Spleen (tissue), 11 donors: ENCODE measurements at regions not wholly inside any gene's neighbourhood (a gene's known extent, or its start where the extent isn't known, plus 50 kb on each side); places are given as distances from the start of the nearest gene placed in this dataset.

ENCODE experiments used
- DNase-seq: peaks from one replicate; pipeline ENCODE4 v3.0.0-alpha.2; 2020
- H3K27ac ChIP-seq, 8 donors: fragments of 200-600 bp; sonication (generic) in 7 of 8; 1 replicate in 4 of 8; 2 replicates in 4 of 8; pipeline versions ENCODE4 v1.5.0 to v1.8.0; 2016 to 2021; ENCODE audit warnings: inconsistent platforms in 4 of 8, mild to moderate bottlenecking in 4 of 8, moderate library complexity in 1 of 8
- H3K27me3 ChIP-seq, 7 donors: fragments of 200-600 bp; sonication (generic) in 6 of 7; replicated peaks in 1 of 7; 1 replicate in 4 of 7; 2 replicates in 3 of 7; pipeline versions ENCODE4 v1.5.0 to v1.8.0; 2016 to 2021; ENCODE audit warnings: inconsistent platforms in 3 of 7, mild to moderate bottlenecking in 1 of 7
- H3K36me3 ChIP-seq, 6 donors: fragments of 200-600 bp; sonication (generic) in 5 of 6; 1 replicate in 4 of 6; 2 replicates in 2 of 6; pipeline versions ENCODE4 v1.5.0 to v1.8.0; 2016 to 2021; ENCODE audit warnings: inconsistent platforms in 2 of 6
- H3K4me1 ChIP-seq, 6 donors: fragments of 200-600 bp; sonication (generic) in 5 of 6; 1 replicate in 3 of 6; 2 replicates in 3 of 6; pipeline versions ENCODE4 v1.5.0 to v1.8.0; 2016 to 2021; ENCODE audit warnings: inconsistent platforms in 3 of 6
- H3K4me3 ChIP-seq, 8 donors: fragments of 200-600 bp; sonication (generic) in 7 of 8; 1 replicate in 4 of 8; 2 replicates in 4 of 8; pipeline versions ENCODE4 v1.5.0 to v1.8.0; 2016 to 2021; ENCODE audit warnings: inconsistent platforms in 4 of 8, mild to moderate bottlenecking in 4 of 8, moderate library complexity in 2 of 8
- H3K9me3 ChIP-seq, 8 donors: fragments of 200-600 bp; sonication (generic) in 7 of 8; 1 replicate in 4 of 8; 2 replicates in 4 of 8; pipeline versions ENCODE4 v1.5.0 to v1.8.0; 2016 to 2021; ENCODE audit warnings: inconsistent platforms in 4 of 8
- POLR2A ChIP-seq, 3 donors: fragments of 450-650 bp; IDR thresholded peaks; one replicate each; pipeline ENCODE4 v1.5.1; 2017; ENCODE audit warnings: antibody characterized with exemption in 3 of 3, mild to moderate bottlenecking in 1 of 3
- POLR2AphosphoS5 ChIP-seq, 3 donors: sonication (generic); formaldehyde crosslinking; IDR thresholded peaks; one replicate each; pipeline ENCODE4 v1.5.1; 2017; ENCODE audit warnings: antibody characterized with exemption in 3 of 3
- WGBS, 5 donors: extraction: QIAGEN DNeasy Blood & Tissue Kit in 3 of 5; methylation state at CpG; one replicate each; pipeline versions ENCODE4 v1.1.5 to v1.1.7; 2013 to 2018; 5-methylcytosine and 5-hydroxymethylcytosine counted together
- intact Hi-C: fragments of 100-400 bp; cut with DNase I; formaldehyde crosslinking; loops from one replicate; pipeline ENCODE4 v1.15.0; 2023; ENCODE audit warnings: low total_unique reads
- TF ChIP-seq, protein P1 (sequence below), 11 experiments: fragments of 200-600 bp in 7 of 11; fragments of 450-650 bp in 4 of 11; sonication (generic) in 4 of 11; IDR thresholded peaks in 8 of 11; conservative IDR thresholded peaks in 3 of 11; 1 replicate in 7 of 11; 2 replicates in 4 of 11; pipeline versions ENCODE4 v1.4.0 to v1.8.0; 2016 to 2021; ENCODE audit warnings: antibody characterized with exemption in 11 of 11, inconsistent platforms in 4 of 11, mild to moderate bottlenecking in 1 of 11
- donor health status: healthy with polysubstance abuse.
- donor health status: DM: no; HTN: no; CAD: no; lungs with moderate emphysema.
- donor health status: DM: no; HTN: no; CAD: no.
- donor health status: Bipolar disorder and iron deficiency.
- donor health status: healthy.
- donor health status: DM: no; HTN: no; CAD: no.
- donor health status: DM: yes; HTN: yes; CAD: no.

- Histone ChIP-seq H3K27ac (peak overlapping the region in 1 of 8 donors; percentile 82), H3K36me3 (no peaks in the 10 kb centered on the region), H3K4me1 (peaks cover 0 to 52% (median 34%) of the 10 kb centered on the region in 6 donors), H3K9me3 (peaks cover 0 to 22% (median 0%) of the 10 kb centered on the region in 8 donors), H3K27me3 (no peaks in the 10 kb centered on the region), H3K4me3 (no peak overlapping the region)
- DNase-seq = no peak
- TF ChIP-seq POLR2A (IDR thresholded peaks at IDR 0.05) = no peak
- TF ChIP-seq, protein P1, sequence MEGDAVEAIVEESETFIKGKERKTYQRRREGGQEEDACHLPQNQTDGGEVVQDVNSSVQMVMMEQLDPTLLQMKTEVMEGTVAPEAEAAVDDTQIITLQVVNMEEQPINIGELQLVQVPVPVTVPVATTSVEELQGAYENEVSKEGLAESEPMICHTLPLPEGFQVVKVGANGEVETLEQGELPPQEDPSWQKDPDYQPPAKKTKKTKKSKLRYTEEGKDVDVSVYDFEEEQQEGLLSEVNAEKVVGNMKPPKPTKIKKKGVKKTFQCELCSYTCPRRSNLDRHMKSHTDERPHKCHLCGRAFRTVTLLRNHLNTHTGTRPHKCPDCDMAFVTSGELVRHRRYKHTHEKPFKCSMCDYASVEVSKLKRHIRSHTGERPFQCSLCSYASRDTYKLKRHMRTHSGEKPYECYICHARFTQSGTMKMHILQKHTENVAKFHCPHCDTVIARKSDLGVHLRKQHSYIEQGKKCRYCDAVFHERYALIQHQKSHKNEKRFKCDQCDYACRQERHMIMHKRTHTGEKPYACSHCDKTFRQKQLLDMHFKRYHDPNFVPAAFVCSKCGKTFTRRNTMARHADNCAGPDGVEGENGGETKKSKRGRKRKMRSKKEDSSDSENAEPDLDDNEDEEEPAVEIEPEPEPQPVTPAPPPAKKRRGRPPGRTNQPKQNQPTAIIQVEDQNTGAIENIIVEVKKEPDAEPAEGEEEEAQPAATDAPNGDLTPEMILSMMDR (IDR thresholded peaks at IDR 0.05 in 8 of 11, conservative IDR thresholded peaks at IDR 0.05 in 3 of 11) = no peak
- TF ChIP-seq POLR2AphosphoS5 (IDR thresholded peaks at IDR 0.05) = no peak
- WGBS, 5 donors = 84 to 92% (median 90%) methylated on average over 12 of the region's 12 CpGs
- intact Hi-C loops = loop anchor here (10.0 kb wide), 1 partner anchor 298 kb away; the partner anchor contains the start of gene KLF6
These were observed 298.5 kb downstream of the KLF6 start for GRCh38 chr10:3486346-3487065.

DNA sequence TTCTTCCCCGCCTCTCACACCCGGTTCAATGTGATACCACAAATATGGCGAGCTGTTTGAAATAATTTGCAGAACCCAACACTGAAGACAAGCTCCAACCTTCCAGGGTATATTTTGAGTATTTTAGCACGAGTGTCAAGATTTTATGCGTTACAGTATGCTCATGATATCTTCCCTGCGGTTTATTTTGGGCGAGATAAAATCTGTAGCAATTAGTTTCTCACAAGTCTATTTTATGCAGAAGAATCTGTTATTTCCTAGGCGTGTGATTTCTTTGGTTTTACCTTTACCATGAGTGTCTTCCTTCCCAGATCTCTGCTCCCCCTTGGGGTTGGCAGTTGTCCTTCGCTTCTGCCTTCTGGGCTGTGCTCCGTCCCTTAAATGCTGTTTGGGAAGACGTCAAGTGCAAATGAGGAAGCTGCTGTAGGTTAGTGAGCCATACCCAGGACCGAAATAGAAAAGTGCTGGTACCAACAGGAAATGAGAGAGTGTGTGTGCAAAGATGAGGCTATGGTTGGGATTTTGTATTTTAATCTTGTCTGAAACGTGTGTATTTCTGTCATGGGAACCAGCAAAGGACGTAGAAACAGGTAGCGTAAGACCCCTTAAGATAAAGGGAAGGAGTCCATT is 299.8 kb downstream of the KLF6 start:
- Histone ChIP-seq H3K9me3 (peaks cover 0 to 18% (median 0%) of the 10 kb centered on the region in 8 donors), H3K27me3 (no peaks in the 10 kb centered on the region), H3K4me3 (peak overlapping the region in 5 of 8 donors; percentile 3 to 55 (median 8)), H3K36me3 (no peaks in the 10 kb centered on the region), H3K27ac (peak overlapping the region; percentile 42 to 88 (median 82)), H3K4me1 (peaks cover 0 to 52% (median 34%) of the 10 kb centered on the region in 6 donors)
- 40 to 54% (median 41%) methylated on average over 15 of the region's 15 CpGs for WGBS, 5 donors
- TF ChIP-seq, protein P1 (IDR thresholded peaks at IDR 0.05 in 8 of 11, conservative IDR thresholded peaks at IDR 0.05 in 3 of 11) = no peak
- TF ChIP-seq POLR2AphosphoS5 (IDR thresholded peaks at IDR 0.05) = peak in 1 of 3 donors; percentile 78
- intact Hi-C loops = loop anchor here (10.0 kb wide), 1 partner anchor 300 kb away; the partner anchor contains the start of gene KLF6
- no peak for DNase-seq

DNA sequence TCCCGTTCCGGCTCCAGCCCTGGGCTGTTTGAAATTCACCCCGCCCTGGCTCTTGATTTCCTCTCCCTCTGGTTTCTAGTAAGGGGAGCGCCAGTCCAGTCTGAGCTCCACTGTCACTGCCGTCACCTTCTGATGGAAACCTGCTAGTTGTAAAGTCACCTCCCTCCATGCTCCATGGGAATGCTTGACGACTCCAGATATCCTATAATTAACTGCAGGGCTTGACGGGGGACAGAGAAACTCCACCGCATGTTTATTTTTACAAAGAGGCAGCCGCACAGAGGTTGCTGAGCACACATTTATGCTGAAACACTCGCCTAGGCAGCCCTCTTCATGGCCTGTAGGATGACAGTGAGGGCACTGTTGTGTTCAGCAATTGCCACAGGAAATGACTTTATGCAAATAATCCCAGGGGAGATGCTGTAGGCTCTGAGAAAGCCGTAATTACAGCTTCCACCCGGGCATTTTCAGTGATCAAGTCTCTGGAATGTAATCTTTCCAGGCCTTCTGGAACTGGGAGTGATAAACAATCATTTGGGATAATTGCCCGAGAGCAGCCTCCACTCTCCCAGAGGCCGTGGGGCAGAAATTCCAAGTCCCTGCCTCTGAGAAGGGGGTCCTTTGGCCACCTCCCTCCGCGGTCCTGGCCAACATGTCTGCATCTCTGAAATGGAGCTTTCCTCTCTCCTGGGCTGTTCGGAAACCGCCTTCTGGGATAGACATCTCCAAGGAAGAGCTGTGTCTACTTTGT is 300.5 kb downstream of the KLF6 start:
- Histone ChIP-seq H3K4me3 (peak overlapping the region in 5 of 8 donors; percentile 3 to 55 (median 8)), H3K27me3 (no peaks in the 10 kb centered on the region), H3K36me3 (no peaks in the 10 kb centered on the region), H3K27ac (peak overlapping the region; percentile 42 to 88 (median 82)), H3K4me1 (peaks cover 0 to 52% (median 34%) of the 10 kb centered on the region in 6 donors), H3K9me3 (peaks cover 0 to 12% (median 0%) of the 10 kb centered on the region in 8 donors)
- intact Hi-C loops = loop anchor here (10.0 kb wide), 1 partner anchor 300 kb away; the partner anchor contains the start of gene KLF6
- no peak for DNase-seq
- TF ChIP-seq POLR2AphosphoS5 (IDR thresholded peaks at IDR 0.05) = peak in 1 of 3 donors; percentile 67
- peak in 1 of 3 donors; percentile 42 for TF ChIP-seq POLR2A (IDR thresholded peaks at IDR 0.05)
- TF ChIP-seq, protein P1 (IDR thresholded peaks at IDR 0.05 in 8 of 11, conservative IDR thresholded peaks at IDR 0.05 in 3 of 11) = peak in 6 of 11 experiments; percentile 4 to 32 (median 18)
- WGBS, 5 donors = 68 to 81% (median 71%) methylated on average over 18 of the region's 18 CpGs
